Endothelial cell (in vitro differentiated cells): ENCODE measurements at regions not wholly inside any gene's neighbourhood (a gene's known extent, or its start where the extent isn't known, plus 50 kb on each side); places are given as distances from the start of the nearest gene placed in this dataset.

ENCODE experiments used
- DNase-seq: peaks from one replicate; pipeline ENCODE4 v3.0.0; 2021; ENCODE audit warnings: low spot score
- H3K27ac Mint-ChIP-seq: one replicate; pipeline ENCODE4 v1.8.0; 2021; ENCODE audit warnings: mixed read lengths, inconsistent platforms; ENCODE audit not compliant: unreplicated experiment
- H3K27me3 Mint-ChIP-seq: one replicate; pipeline ENCODE4 v1.8.0; 2021; ENCODE audit warnings: mild to moderate bottlenecking, moderate library complexity, mixed read lengths, inconsistent platforms; ENCODE audit not compliant: unreplicated experiment
- H3K36me3 Mint-ChIP-seq: one replicate; pipeline ENCODE4 v1.8.0; 2021; ENCODE audit warnings: mild to moderate bottlenecking, low read depth, mixed read lengths, inconsistent platforms; ENCODE audit not compliant: unreplicated experiment
- H3K4me1 Mint-ChIP-seq: one replicate; pipeline ENCODE4 v1.8.0; 2021; ENCODE audit warnings: mild to moderate bottlenecking, mixed read lengths, inconsistent platforms; ENCODE audit not compliant: unreplicated experiment
- H3K4me3 Mint-ChIP-seq: one replicate; pipeline ENCODE4 v1.8.0; 2021; ENCODE audit warnings: mild to moderate bottlenecking, mixed read lengths, inconsistent platforms; ENCODE audit not compliant: unreplicated experiment
- H3K9me3 Mint-ChIP-seq: one replicate; pipeline ENCODE4 v1.8.0; 2021; ENCODE audit warnings: mixed read lengths, inconsistent platforms; ENCODE audit not compliant: unreplicated experiment
- CTCF ChIP-seq: fragments of 200-600 bp; sonication (generic); IDR thresholded peaks from one replicate; pipeline ENCODE4 v1.5.0; 2021; ENCODE audit warnings: antibody characterized with exemption; ENCODE audit not compliant: unreplicated experiment

- Mint-ChIP-seq H3K36me3 (no peaks in the 10 kb centered on the region), H3K4me3 (no peak overlapping the region), H3K9me3 (no peaks in the 10 kb centered on the region)
Observed at GRCh38 chr16:76650582-76650981, 373.4 kb downstream of the CNTNAP4 start.

DNA sequence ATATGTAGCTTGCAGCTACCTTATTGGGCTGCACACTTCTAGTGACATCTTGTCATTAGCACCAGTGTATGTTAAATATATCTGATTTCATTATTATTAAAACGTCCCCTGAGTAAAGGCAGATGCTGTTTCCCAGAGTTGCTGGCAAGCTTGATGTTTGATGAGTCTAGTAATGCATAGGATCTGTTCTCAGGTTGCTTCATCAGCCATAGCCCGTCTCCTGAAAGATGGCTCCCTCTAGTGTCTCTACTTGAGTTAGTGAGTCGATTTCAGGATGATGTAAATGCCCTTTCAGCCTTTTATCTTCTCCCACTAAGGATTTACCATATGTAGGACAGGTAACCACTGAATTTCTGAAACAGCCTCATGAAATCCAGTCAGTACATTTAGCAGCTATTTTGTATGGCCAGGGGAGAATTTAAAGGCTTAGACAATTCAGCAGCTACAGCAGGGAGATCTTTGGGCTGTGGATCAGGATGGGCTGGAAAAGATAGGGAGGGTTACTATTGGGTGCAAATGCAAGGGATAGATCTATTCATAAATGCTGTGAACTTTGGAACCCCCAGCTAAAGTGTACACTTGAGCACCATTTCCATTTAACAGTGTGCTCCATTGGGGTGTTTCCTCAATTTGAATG, 376.3 kb downstream of the CNTNAP4 start:
- Mint-ChIP-seq H3K36me3 (no peaks in the 10 kb centered on the region), H3K27ac (no peak overlapping the region), H3K27me3 (no peaks in the 10 kb centered on the region), H3K4me1 (no peaks in the 10 kb centered on the region), H3K9me3 (no peaks in the 10 kb centered on the region), H3K4me3 (no peak overlapping the region)
- no peak for DNase-seq
- no peak for TF ChIP-seq CTCF

More at GRCh38 chr16:76650582-76650981, 373.4 kb downstream of the CNTNAP4 start:
- TF ChIP-seq CTCF, result no peak
- H3K4me1 Mint-ChIP-seq, result no peaks in the 10 kb centered on the region
- no peak for DNase-seq
- no peak overlapping the region for H3K27ac Mint-ChIP-seq
- no peaks in the 10 kb centered on the region for H3K27me3 Mint-ChIP-seq

GRCh38 chr16:76654088-76654820, 377.1 kb downstream of the CNTNAP4 start:
- Mint-ChIP-seq H3K27me3 (no peaks in the 10 kb centered on the region), H3K9me3 (no peaks in the 10 kb centered on the region), H3K4me3 (no peak overlapping the region), H3K4me1 (no peaks in the 10 kb centered on the region), H3K27ac (no peak overlapping the region), H3K36me3 (no peaks in the 10 kb centered on the region)
- no peak for DNase-seq
- no peak for TF ChIP-seq CTCF

- no peaks in the 10 kb centered on the region for H3K36me3 Mint-ChIP-seq
- no peak overlapping the region for H3K4me3 Mint-ChIP-seq
- no peaks in the 10 kb centered on the region for H3K27me3 Mint-ChIP-seq
- DNase-seq, result no peak
- no peak overlapping the region for H3K27ac Mint-ChIP-seq
- no peak for TF ChIP-seq CTCF
- no peaks in the 10 kb centered on the region for H3K4me1 Mint-ChIP-seq
- H3K9me3 Mint-ChIP-seq, result no peaks in the 10 kb centered on the region
Observed at GRCh38 chr16:76656994-76657393, 379.8 kb downstream of the CNTNAP4 start.

GRCh38 chr16:76661691-76662235, 384.6 kb downstream of the CNTNAP4 start:
- Mint-ChIP-seq H3K36me3 (no peaks in the 10 kb centered on the region), H3K27me3 (no peaks in the 10 kb centered on the region), H3K4me1 (no peaks in the 10 kb centered on the region), H3K9me3 (no peaks in the 10 kb centered on the region), H3K27ac (no peak overlapping the region), H3K4me3 (no peak overlapping the region)
- no peak for TF ChIP-seq CTCF
- DNase-seq, result no peak
